ENCODE measurements at regions not wholly inside any gene's neighbourhood (a gene's known extent, or its start where the extent isn't known, plus 50 kb on each side); places are given as distances from the start of the nearest gene placed in this dataset.
A peak's percentile ranks its signal among the peaks of the same experiment; 100 is the strongest.

GRCh38 chr3:177278016-177278415, 80.7 kb upstream of the TBL1XR1 start:
- no peak for TF ChIP-seq CTCF (IDR thresholded peaks at IDR 0.05; ENCODE audit: low read length, missing control alignments)
- H3K4me3 ChIP-seq (replicated peaks; ENCODE audit: low read depth, low read length), result no peak overlapping the region
- no peak for DNase-seq (ENCODE audit: low read depth)

GRCh38 chr3:177279118-177279815, 82.0 kb upstream of the TBL1XR1 start:
- no peak overlapping the region for H3K4me3 ChIP-seq (replicated peaks; ENCODE audit: low read depth, low read length)
- TF ChIP-seq CTCF (IDR thresholded peaks at IDR 0.05; ENCODE audit: low read length, missing control alignments), result no peak
- DNase-seq (ENCODE audit: low read depth), result no peak

- H3K4me3 ChIP-seq (replicated peaks; ENCODE audit: low read depth, low read length), result no peak overlapping the region
- no peak for DNase-seq (ENCODE audit: low read depth)
Measured at GRCh38 chr3:177281292-177282118, 84.2 kb upstream of the TBL1XR1 start.

GRCh38 chr3:177282119-177282655, 84.9 kb upstream of the TBL1XR1 start:
- no peak overlapping the region for H3K4me3 ChIP-seq (replicated peaks; ENCODE audit: low read depth, low read length)
- no peak for DNase-seq (ENCODE audit: low read depth)
- no peak for TF ChIP-seq CTCF (IDR thresholded peaks at IDR 0.05; ENCODE audit: low read length, missing control alignments)

More at GRCh38 chr3:177281292-177282118, 84.2 kb upstream of the TBL1XR1 start:
- no peak for TF ChIP-seq CTCF (IDR thresholded peaks at IDR 0.05; ENCODE audit: low read length, missing control alignments)

GRCh38 chr3:177283983-177284382, 86.7 kb upstream of the TBL1XR1 start:
- no peak for DNase-seq (ENCODE audit: low read depth)
- no peak overlapping the region for H3K4me3 ChIP-seq (replicated peaks; ENCODE audit: low read depth, low read length)
- no peak for TF ChIP-seq CTCF (IDR thresholded peaks at IDR 0.05; ENCODE audit: low read length, missing control alignments)

- DNase-seq (ENCODE audit: low read depth), result peak; percentile 54
- TF ChIP-seq CTCF (IDR thresholded peaks at IDR 0.05; ENCODE audit: low read length, missing control alignments), result peak; percentile 0
- no peak overlapping the region for H3K4me3 ChIP-seq (replicated peaks; ENCODE audit: low read depth, low read length)
Measured at GRCh38 chr3:177284383-177284881, 87.2 kb upstream of the TBL1XR1 start.

Measured in fibroblast of pulmonary artery (primary cell).